SH-SY5Y (cell line): ENCODE measurements at regions not wholly inside any gene's neighbourhood (a gene's known extent, or its start where the extent isn't known, plus 50 kb on each side); places are given as distances from the start of the nearest gene placed in this dataset.

ENCODE experiments used
- GATA2 ChIP-seq: IDR thresholded peaks from 2 replicates; pipeline ENCODE4 v1.6.1; 2011; ENCODE audit warnings: mild to moderate bottlenecking, low read depth, low read length
- GATA3 ChIP-seq: IDR thresholded peaks from 2 replicates; pipeline ENCODE4 v1.6.1; 2011; ENCODE audit warnings: low read depth, mild to moderate bottlenecking, low read length, moderate library complexity

GRCh38 chr6:144555066-144555465 lies 269.9 kb downstream of the UTRN start:
- TF ChIP-seq GATA3 = no peak
- no peak for TF ChIP-seq GATA2

DNA sequence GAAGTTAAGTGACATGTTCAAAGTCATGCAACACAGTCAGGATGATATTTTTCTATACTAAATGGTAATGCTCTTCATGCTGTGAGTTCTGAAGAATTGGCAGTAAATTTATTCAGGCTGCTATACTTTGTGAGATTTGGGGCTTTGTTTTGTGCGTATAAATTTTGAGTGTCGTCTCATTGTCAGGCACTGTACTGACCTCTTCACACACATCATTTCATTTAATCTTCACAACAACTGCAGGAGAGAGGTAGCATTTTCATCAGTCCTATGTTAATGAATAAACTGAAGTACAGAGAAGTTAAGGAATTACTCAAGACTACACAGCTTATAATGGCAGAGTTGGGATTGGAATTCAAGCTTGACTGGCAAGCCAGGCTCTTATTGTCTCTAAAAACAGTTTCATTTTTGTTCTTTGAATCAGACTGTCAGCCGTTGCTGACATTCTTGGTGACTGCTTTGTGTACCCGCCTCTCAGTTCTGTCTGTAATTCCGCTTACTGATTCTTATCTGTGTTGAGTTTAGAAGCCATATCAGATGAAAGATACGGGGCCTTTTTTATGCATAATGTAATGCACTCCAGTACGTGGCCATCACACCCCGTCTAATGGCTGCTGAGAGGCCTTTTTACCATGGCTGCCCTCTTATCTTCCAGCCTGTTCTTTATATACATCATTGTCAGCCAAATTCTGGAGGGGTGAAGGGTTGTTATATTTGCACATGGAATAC lies 274.9 kb downstream of the UTRN start:
- TF ChIP-seq GATA3 (peak; percentile 82), GATA2 (peak; percentile 88)

GRCh38 chr6:144561455-144562043 lies 276.4 kb downstream of the UTRN start:
- TF ChIP-seq GATA3 (no peak), GATA2 (no peak)

DNA sequence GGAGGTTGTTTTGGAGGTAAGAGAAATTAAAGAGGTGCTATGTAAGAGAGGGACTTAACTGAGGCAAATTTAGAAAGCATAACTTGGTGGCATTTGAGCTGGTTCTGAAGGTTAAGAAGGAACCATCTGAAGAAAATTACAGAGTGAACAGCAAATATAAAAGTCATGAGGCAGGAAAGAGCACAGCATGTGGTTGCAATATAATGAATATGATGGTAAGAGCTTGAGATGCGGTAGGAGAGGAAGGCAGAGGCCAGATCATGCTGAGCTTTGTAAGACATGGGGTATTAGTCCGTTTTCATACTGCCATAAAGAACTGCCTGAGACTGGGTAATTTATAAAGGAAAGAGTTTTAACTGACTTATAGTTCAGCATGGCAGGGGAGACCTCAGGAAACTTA lies 279.1 kb downstream of the UTRN start:
- no peak for TF ChIP-seq GATA3
- no peak for TF ChIP-seq GATA2

DNA sequence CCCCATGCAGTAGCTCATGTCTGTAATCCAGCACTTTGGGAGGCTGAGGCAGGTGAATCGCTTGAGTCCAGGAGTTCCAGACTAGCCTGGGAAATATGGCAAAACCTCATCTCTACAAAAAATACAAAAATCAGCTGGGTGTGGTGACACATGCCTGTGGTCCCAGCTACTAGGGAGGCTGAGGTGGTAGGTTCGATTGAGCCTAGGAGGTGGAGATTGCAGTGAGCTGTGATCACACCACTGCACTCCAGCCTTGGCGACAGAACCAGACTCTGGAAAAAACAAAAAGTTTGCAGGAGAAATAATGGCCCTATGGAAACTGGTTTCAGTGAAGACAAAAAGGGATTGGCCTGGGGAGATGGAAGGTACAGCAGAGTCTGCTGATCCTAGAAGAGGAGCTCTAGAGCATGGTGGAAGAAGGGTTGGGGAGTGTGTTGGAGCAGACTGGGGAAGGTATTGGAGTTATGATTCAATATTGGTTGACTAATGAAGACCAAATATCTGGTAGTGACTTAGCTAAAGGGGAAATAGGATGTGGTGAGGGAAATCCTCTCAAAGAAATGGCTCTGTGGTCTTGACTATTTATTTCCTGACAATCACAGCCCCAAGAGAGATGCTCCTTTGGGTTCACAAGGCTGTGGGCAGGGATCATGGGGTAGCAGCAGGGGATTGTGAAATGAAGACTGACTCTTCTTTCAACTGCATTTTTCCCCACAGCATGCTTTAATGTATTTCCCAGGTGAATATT lies 281.9 kb downstream of the UTRN start:
- TF ChIP-seq GATA2 (no peak), GATA3 (no peak)

GRCh38 chr6:144568241-144568640 lies 283.1 kb downstream of the UTRN start:
- TF ChIP-seq GATA2 (no peak), GATA3 (no peak)

- TF ChIP-seq GATA2 = no peak
- TF ChIP-seq GATA3 = no peak
Measured at GRCh38 chr6:144574796-144575195, 289.7 kb downstream of the UTRN start.

- TF ChIP-seq GATA3 (no peak), GATA2 (no peak)
Measured at GRCh38 chr6:144575327-144575726, 290.2 kb downstream of the UTRN start.

DNA sequence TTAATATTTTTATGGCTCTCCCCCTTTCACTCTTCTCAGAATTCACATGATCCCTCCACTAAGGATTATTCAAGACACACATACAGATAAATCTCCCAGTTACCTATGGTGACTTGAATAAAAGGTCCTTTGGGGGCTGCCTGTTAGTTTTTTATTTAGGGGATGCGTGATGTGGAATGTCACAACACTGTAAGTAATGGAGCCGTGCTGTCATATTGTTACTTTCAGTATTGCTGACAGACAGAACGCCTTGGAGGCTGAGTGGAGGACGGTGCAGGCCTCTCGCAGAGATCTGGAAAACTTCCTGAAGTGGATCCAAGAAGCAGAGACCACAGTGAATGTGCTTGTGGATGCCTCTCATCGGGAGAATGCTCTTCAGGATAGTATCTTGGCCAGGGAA lies 291.7 kb downstream of the UTRN start:
- TF ChIP-seq GATA3 (no peak), GATA2 (no peak)

GRCh38 chr6:144578385-144579350 lies 293.5 kb downstream of the UTRN start:
- TF ChIP-seq GATA3 = no peak
- no peak for TF ChIP-seq GATA2

DNA sequence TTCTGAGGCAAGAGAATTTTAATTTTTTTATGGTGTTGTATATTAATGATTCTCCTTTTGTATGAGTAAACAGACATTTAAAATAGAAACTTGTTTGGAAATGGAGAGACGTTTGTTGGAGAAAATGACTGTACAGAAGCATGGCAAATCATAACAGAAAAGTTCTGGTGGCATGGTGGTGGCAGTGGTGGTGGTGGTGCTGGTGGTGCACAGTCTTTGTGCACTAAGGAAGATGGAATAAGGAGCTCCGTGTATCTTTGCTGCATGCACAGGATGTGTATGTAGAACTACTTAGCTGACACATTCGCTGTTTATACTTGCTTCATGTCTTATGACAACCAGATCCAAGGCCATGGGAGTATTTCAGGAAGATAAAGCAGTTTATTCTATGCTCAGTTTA lies 294.9 kb downstream of the UTRN start:
- TF ChIP-seq GATA2 (no peak), GATA3 (no peak)

GRCh38 chr6:144580771-144581170 lies 295.6 kb downstream of the UTRN start:
- no peak for TF ChIP-seq GATA2

- TF ChIP-seq GATA2 (no peak), GATA3 (no peak)
Measured at GRCh38 chr6:144581812-144582537, 296.8 kb downstream of the UTRN start.
